NCI-H1694 (cell line): ENCODE measurements at regions not wholly inside any gene's neighbourhood (a gene's known extent, or its start where the extent isn't known, plus 50 kb on each side); places are given as distances from the start of the nearest gene placed in this dataset.

Experiments
- DNase-seq: peaks from one replicate; lab custom pipeline; 2025; lab: John Stamatoyannopoulos, UW

- no peak for DNase-seq
These were observed 909.1 kb downstream of the FAT4 start for GRCh38 chr4:126223784-126224407.

- no peak for DNase-seq
These were observed 912.7 kb downstream of the FAT4 start for GRCh38 chr4:126227428-126227827.

GRCh38 chr4:126230269-126230668 is 915.5 kb downstream of the FAT4 start:
- DNase-seq: no peak

- DNase-seq: no peak
These were observed 918.7 kb downstream of the FAT4 start for GRCh38 chr4:126233483-126233882.

GRCh38 chr4:126238013-126238412 is 923.3 kb downstream of the FAT4 start:
- no peak for DNase-seq

- DNase-seq: no peak
These were observed 926.9 kb downstream of the FAT4 start for GRCh38 chr4:126241634-126242033.

GRCh38 chr4:126242679-126243390 is 928.1 kb downstream of the FAT4 start:
- no peak for DNase-seq

- no peak for DNase-seq
These were observed 932.7 kb downstream of the FAT4 start for GRCh38 chr4:126247409-126247808.

GRCh38 chr4:126250006-126250405 is 935.3 kb downstream of the FAT4 start:
- DNase-seq: no peak

- DNase-seq: no peak
These were observed 936.4 kb downstream of the FAT4 start for GRCh38 chr4:126251169-126251568.

GRCh38 chr4:126262665-126263064 is 947.9 kb downstream of the FAT4 start:
- no peak for DNase-seq

- DNase-seq: no peak
These were observed 950.1 kb downstream of the FAT4 start for GRCh38 chr4:126264839-126265238.

GRCh38 chr4:126265888-126266287 is 951.1 kb downstream of the FAT4 start:
- no peak for DNase-seq

GRCh38 chr4:126267689-126268088 is 952.9 kb downstream of the FAT4 start:
- no peak for DNase-seq

GRCh38 chr4:126268106-126268505 is 953.4 kb downstream of the FAT4 start:
- no peak for DNase-seq

GRCh38 chr4:126269106-126269505 is 954.4 kb downstream of the FAT4 start:
- no peak for DNase-seq

GRCh38 chr4:126271292-126271691 is 956.5 kb downstream of the FAT4 start:
- DNase-seq: no peak

- no peak for DNase-seq
These were observed 959.0 kb downstream of the FAT4 start for GRCh38 chr4:126273746-126274145.

GRCh38 chr4:126291886-126292285 is 977.1 kb downstream of the FAT4 start:
- DNase-seq: no peak

GRCh38 chr4:126298271-126298670 is 983.5 kb downstream of the FAT4 start:
- no peak for DNase-seq

- DNase-seq: no peak
These were observed 991.6 kb downstream of the FAT4 start for GRCh38 chr4:126306152-126306869.

- peak; percentile 13 for DNase-seq
These were observed 1003.6 kb downstream of the FAT4 start for GRCh38 chr4:126318376-126318775.

- DNase-seq: no peak
These were observed 1014.2 kb downstream of the FAT4 start for GRCh38 chr4:126328914-126329313.
